ENCODE measurements at regions not wholly inside any gene's neighbourhood (a gene's known extent, or its start where the extent isn't known, plus 50 kb on each side); places are given as distances from the start of the nearest gene placed in this dataset.

- H3K36me3 ChIP-seq (ENCODE audit: control insufficient read depth, insufficient read depth, low read length) = no peaks in the 10 kb centered on the region
- no peak overlapping the region for H3K9ac ChIP-seq (ENCODE audit: insufficient read depth in 1 of 2, low read depth in 2 of 2, low read length in 2 of 2)
- in situ Hi-C loops (cut with MboI) = no loop called here
- no peaks in the 10 kb centered on the region for H3K9me1 ChIP-seq (ENCODE audit: control insufficient read depth, insufficient read depth, low read length)
- H4K20me1 ChIP-seq (replicated peaks; ENCODE audit: control insufficient read depth, insufficient read depth, low read length) = no peaks in the 10 kb centered on the region
- no peaks in the 10 kb centered on the region for H3K9me3 ChIP-seq (replicated peaks; ENCODE audit: control insufficient read depth, insufficient read depth, low read depth, low read length)
- no peak overlapping the region for H3K4me3 ChIP-seq
- no peaks in the 10 kb centered on the region for H3K4me1 ChIP-seq (replicated peaks in 1 of 2; ENCODE audit: control insufficient read depth in 2 of 2, insufficient read depth in 2 of 2, low read length in 2 of 2)
- ChIA-PET POLR2A (interaction anchor here (1.4 kb wide), 1 partner anchor 11 kb away, joined by 5 read pairs; no protein-coding TSS in a partner anchor), CTCF (ENCODE audit: low intra/inter-chr PET ratio) (no interaction called here)
- FAIRE-seq = no peak
- H3K4me2 ChIP-seq (ENCODE audit: insufficient read depth, low read length) = no peak overlapping the region
- TF ChIP-seq ZC3H11A (IDR thresholded peaks at IDR 0.05; ENCODE audit: low read depth, low read length) (no peak), FIP1L1 (IDR thresholded peaks at IDR 0.05; ENCODE audit: low read depth, low read length, poor library complexity, severe bottlenecking) (no peak), HDGF (IDR thresholded peaks at IDR 0.05) (no peak), RBM25 (IDR thresholded peaks at IDR 0.05; ENCODE audit: low read depth, low read length, severe bottlenecking) (no peak), ERF (CRISPR knock-in tag; IDR thresholded peaks at IDR 0.05) (no peak), STAT5B (CRISPR knock-in tag; IDR thresholded peaks at IDR 0.05) (no peak), SAFB (IDR thresholded peaks at IDR 0.05; ENCODE audit: borderline replicate concordance, low read depth, low read length) (no peak)
- TF ChIP-seq, protein P1, sequence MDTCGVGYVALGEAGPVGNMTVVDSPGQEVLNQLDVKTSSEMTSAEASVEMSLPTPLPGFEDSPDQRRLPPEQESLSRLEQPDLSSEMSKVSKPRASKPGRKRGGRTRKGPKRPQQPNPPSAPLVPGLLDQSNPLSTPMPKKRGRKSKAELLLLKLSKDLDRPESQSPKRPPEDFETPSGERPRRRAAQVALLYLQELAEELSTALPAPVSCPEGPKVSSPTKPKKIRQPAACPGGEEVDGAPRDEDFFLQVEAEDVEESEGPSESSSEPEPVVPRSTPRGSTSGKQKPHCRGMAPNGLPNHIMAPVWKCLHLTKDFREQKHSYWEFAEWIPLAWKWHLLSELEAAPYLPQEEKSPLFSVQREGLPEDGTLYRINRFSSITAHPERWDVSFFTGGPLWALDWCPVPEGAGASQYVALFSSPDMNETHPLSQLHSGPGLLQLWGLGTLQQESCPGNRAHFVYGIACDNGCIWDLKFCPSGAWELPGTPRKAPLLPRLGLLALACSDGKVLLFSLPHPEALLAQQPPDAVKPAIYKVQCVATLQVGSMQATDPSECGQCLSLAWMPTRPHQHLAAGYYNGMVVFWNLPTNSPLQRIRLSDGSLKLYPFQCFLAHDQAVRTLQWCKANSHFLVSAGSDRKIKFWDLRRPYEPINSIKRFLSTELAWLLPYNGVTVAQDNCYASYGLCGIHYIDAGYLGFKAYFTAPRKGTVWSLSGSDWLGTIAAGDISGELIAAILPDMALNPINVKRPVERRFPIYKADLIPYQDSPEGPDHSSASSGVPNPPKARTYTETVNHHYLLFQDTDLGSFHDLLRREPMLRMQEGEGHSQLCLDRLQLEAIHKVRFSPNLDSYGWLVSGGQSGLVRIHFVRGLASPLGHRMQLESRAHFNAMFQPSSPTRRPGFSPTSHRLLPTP (IDR thresholded peaks at IDR 0.05; ENCODE audit: borderline replicate concordance, extremely low read depth, insufficient read length) = no peak
- H3K27me3 ChIP-seq (ENCODE audit: control insufficient read depth in 2 of 2, insufficient read depth in 2 of 2, low read length in 2 of 2) = peaks cover 0 to 4% of the 10 kb centered on the region in 2 experiments; a peak in 1 of 5 replicates
- intact Hi-C loops (cut with micrococcal nuclease) = no loop called here
- WGBS (ENCODE audit: insufficient coverage, low coverage, missing lambda C conversion rate) = 0% methylated on average over 6 of the region's 6 CpGs
- DNase-seq (ENCODE audit: extremely low read depth in 1 of 4, low spot score in 3 of 4) = no peak
- no peak for ATAC-seq
- H2AFZ ChIP-seq (ENCODE audit: low read depth, low read length) = no peak overlapping the region
- no peaks in the 10 kb centered on the region for H3K79me2 ChIP-seq (ENCODE audit: control insufficient read depth, insufficient read depth, low read length)
- BruUV-seq (replicated peaks) = no TSS peak
- no peak overlapping the region for H3K27ac ChIP-seq (ENCODE audit: extremely low read depth, low read depth, low read length)
Observed at GRCh38 chr5:159412284-159413046, 82.2 kb upstream of the IL12B start.
